ENCODE measurements at regions not wholly inside any gene's neighbourhood (a gene's known extent, or its start where the extent isn't known, plus 50 kb on each side); places are given as distances from the start of the nearest gene placed in this dataset.

DNA sequence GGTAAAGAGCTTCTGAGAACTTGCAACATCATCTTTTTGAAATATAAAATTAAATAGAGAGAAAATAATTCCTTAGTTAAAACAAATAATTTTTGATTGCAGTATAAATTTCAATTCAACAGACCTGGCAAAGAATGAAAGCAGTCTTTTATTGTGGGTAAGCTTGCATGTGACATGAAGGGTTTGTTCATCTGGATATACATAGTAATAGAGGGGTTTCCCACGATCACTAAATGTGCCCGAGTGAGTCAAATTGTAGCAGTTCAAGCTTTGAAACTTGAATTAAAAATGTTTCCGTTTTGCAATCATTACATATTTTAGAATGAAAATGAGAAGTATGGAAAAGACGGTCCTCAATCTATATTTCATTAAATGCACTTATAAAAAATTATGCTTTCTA lies 658.4 kb upstream of the MBL2 start:
- Mint-ChIP-seq H3K4me3 (ENCODE audit: unreplicated experiment) (no peak overlapping the region), H3K27ac (ENCODE audit: low read depth, unreplicated experiment) (no peak overlapping the region), H3K36me3 (ENCODE audit: insufficient read depth, unreplicated experiment) (no peaks in the 10 kb centered on the region), H3K27me3 (ENCODE audit: insufficient read depth, unreplicated experiment) (no peaks in the 10 kb centered on the region), H3K9me3 (ENCODE audit: unreplicated experiment) (no peaks in the 10 kb centered on the region), H3K4me1 (ENCODE audit: insufficient read depth, unreplicated experiment) (no peaks in the 10 kb centered on the region)
- TF ChIP-seq, protein P1, sequence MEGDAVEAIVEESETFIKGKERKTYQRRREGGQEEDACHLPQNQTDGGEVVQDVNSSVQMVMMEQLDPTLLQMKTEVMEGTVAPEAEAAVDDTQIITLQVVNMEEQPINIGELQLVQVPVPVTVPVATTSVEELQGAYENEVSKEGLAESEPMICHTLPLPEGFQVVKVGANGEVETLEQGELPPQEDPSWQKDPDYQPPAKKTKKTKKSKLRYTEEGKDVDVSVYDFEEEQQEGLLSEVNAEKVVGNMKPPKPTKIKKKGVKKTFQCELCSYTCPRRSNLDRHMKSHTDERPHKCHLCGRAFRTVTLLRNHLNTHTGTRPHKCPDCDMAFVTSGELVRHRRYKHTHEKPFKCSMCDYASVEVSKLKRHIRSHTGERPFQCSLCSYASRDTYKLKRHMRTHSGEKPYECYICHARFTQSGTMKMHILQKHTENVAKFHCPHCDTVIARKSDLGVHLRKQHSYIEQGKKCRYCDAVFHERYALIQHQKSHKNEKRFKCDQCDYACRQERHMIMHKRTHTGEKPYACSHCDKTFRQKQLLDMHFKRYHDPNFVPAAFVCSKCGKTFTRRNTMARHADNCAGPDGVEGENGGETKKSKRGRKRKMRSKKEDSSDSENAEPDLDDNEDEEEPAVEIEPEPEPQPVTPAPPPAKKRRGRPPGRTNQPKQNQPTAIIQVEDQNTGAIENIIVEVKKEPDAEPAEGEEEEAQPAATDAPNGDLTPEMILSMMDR (IDR thresholded peaks at IDR 0.05; ENCODE audit: unreplicated experiment) = no peak
- ChIA-PET CTCF (interaction anchor here (0.6 kb wide), 1 partner anchor 1737 kb away, joined by 3 read pairs; no protein-coding TSS in a partner anchor), POLR2A (no interaction called here)
- BruUV-seq (replicated peaks) = no TSS peak
- no peak for DNase-seq (ENCODE audit: unreplicated experiment)
- intact Hi-C loops (cut with micrococcal nuclease) = no loop called here

- no peak overlapping the region for H3K27ac Mint-ChIP-seq (ENCODE audit: low read depth, unreplicated experiment)
- ChIA-PET CTCF (no interaction called here), POLR2A (no interaction called here)
- no peaks in the 10 kb centered on the region for H3K4me1 Mint-ChIP-seq (ENCODE audit: insufficient read depth, unreplicated experiment)
- no TSS peak for BruUV-seq (replicated peaks)
- TF ChIP-seq, protein P1 (IDR thresholded peaks at IDR 0.05; ENCODE audit: unreplicated experiment) = no peak
- no peak overlapping the region for H3K4me3 Mint-ChIP-seq (ENCODE audit: unreplicated experiment)
- no peaks in the 10 kb centered on the region for H3K27me3 Mint-ChIP-seq (ENCODE audit: insufficient read depth, unreplicated experiment)
- no peaks in the 10 kb centered on the region for H3K36me3 Mint-ChIP-seq (ENCODE audit: insufficient read depth, unreplicated experiment)
- intact Hi-C loops (cut with micrococcal nuclease) = no loop called here
- no peaks in the 10 kb centered on the region for H3K9me3 Mint-ChIP-seq (ENCODE audit: unreplicated experiment)
- no peak for DNase-seq (ENCODE audit: unreplicated experiment)
Measured at GRCh38 chr10:53430127-53430891, 657.7 kb upstream of the MBL2 start.

DNA sequence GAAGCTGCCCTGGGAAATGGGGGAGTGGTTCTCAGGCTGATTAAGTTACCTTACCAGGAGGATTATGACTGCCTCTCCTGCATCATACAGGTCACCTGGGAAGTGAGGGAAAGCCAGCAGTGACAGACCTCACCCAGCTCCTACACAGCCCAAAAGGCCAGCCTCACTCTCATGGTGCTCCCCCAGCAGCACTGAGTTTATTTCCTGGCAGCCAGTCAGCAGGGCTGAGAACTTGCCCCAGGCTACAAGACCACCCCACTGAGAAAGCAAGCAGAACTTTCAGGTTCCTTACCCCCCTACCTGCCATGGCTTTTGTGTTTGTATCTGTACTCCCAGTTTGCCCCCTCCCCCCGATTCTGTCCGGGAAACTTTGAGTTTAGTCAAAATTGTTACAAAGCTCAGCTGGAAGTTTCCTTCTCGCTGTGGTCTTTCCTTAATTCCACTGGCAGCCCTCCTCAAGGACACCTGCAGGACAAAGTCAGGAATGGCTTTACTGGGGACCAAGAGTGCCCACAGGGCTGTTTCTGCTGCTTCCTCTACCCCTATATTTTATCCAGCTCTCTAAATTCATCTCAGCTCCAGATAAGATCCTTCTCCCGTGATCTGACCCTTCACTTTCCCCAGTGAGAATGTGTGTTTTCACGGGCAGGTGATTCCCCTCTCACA lies 649.8 kb upstream of the MBL2 start:
- no TSS peak for BruUV-seq (replicated peaks)
- POLR2A ChIA-PET = no interaction called here
- no peak for DNase-seq (ENCODE audit: unreplicated experiment)
- TF ChIP-seq, protein P1 (IDR thresholded peaks at IDR 0.05; ENCODE audit: unreplicated experiment) = no peak
- H3K36me3 Mint-ChIP-seq (ENCODE audit: insufficient read depth, unreplicated experiment) = no peaks in the 10 kb centered on the region
- H3K4me3 Mint-ChIP-seq (ENCODE audit: unreplicated experiment) = no peak overlapping the region
- H3K9me3 Mint-ChIP-seq (ENCODE audit: unreplicated experiment) = peaks cover 7% of the 10 kb centered on the region
- CTCF ChIA-PET = interaction anchor here (0.7 kb wide), 1 partner anchor 30 kb away, joined by 3 read pairs; no protein-coding TSS in a partner anchor
- intact Hi-C loops (cut with micrococcal nuclease) = no loop called here
- no peak overlapping the region for H3K27ac Mint-ChIP-seq (ENCODE audit: low read depth, unreplicated experiment)
- no peaks in the 10 kb centered on the region for H3K4me1 Mint-ChIP-seq (ENCODE audit: insufficient read depth, unreplicated experiment)
- no peaks in the 10 kb centered on the region for H3K27me3 Mint-ChIP-seq (ENCODE audit: insufficient read depth, unreplicated experiment)

GRCh38 chr10:53412651-53413050 lies 640.1 kb upstream of the MBL2 start:
- peaks cover 7% of the 10 kb centered on the region for H3K9me3 Mint-ChIP-seq (ENCODE audit: unreplicated experiment)
- H3K4me3 Mint-ChIP-seq (ENCODE audit: unreplicated experiment) = no peak overlapping the region
- BruUV-seq (replicated peaks) = no TSS peak
- TF ChIP-seq, protein P1 (IDR thresholded peaks at IDR 0.05; ENCODE audit: unreplicated experiment) = no peak
- H3K36me3 Mint-ChIP-seq (ENCODE audit: insufficient read depth, unreplicated experiment) = no peaks in the 10 kb centered on the region
- no peak for DNase-seq (ENCODE audit: unreplicated experiment)
- no peaks in the 10 kb centered on the region for H3K27me3 Mint-ChIP-seq (ENCODE audit: insufficient read depth, unreplicated experiment)
- intact Hi-C loops (cut with micrococcal nuclease) = no loop called here
- no peaks in the 10 kb centered on the region for H3K4me1 Mint-ChIP-seq (ENCODE audit: insufficient read depth, unreplicated experiment)
- H3K27ac Mint-ChIP-seq (ENCODE audit: low read depth, unreplicated experiment) = no peak overlapping the region
- ChIA-PET POLR2A (no interaction called here), CTCF (interaction anchor here (0.6 kb wide), 1 partner anchor 528 kb away, joined by 3 read pairs; no protein-coding TSS in a partner anchor)
